IPS-18a (cell line): ENCODE measurements at regions not wholly inside any gene's neighbourhood (a gene's known extent, or its start where the extent isn't known, plus 50 kb on each side); places are given as distances from the start of the nearest gene placed in this dataset.
"Not testable (repeated sequence)": the region's sequence is repeated elsewhere in the genome, so short reads cannot be mapped to it uniquely, and the experiment has no call there.

Experiments used
- H3K27ac ChIP-seq: one replicate; pipeline ENCODE4 v1.5.1; 2013; ENCODE audit warnings: low read length
- H3K27me3 ChIP-seq: one replicate; pipeline ENCODE4 v1.6.1; 2013; ENCODE audit warnings: mild to moderate bottlenecking, low read length; ENCODE audit not compliant: control insufficient read depth, insufficient read depth
- H3K36me3 ChIP-seq: one replicate; pipeline ENCODE4 v1.6.1; 2013; ENCODE audit warnings: low read depth, low read length; ENCODE audit not compliant: control insufficient read depth
- H3K4me1 ChIP-seq: one replicate; pipeline ENCODE4 v1.6.1; 2013; ENCODE audit warnings: low read depth, low read length; ENCODE audit not compliant: control insufficient read depth
- H3K4me3 ChIP-seq: one replicate; pipeline ENCODE4 v1.5.1; 2013; ENCODE audit warnings: low read length
- H3K9ac ChIP-seq: one replicate; pipeline ENCODE4 v1.6.1; 2013; ENCODE audit warnings: mild to moderate bottlenecking, low read length, moderate library complexity
- H3K9me3 ChIP-seq: one replicate; pipeline ENCODE4 v1.6.1; 2013; ENCODE audit warnings: low read depth, low read length; ENCODE audit not compliant: control insufficient read depth

- H3K27ac ChIP-seq: no peak overlapping the region
- no peak overlapping the region for H3K4me3 ChIP-seq
- H3K9me3 ChIP-seq: no peaks in the 10 kb centered on the region
- H3K9ac ChIP-seq: no peak overlapping the region
- no peaks in the 10 kb centered on the region for H3K27me3 ChIP-seq
- H3K36me3 ChIP-seq: no peaks in the 10 kb centered on the region
- peaks cover 34% of the 10 kb centered on the region for H3K4me1 ChIP-seq
These were observed 94.4 kb upstream of the COL1A2 start for GRCh38 chr7:94300176-94300835.

GRCh38 chr7:94301024-94301586, 93.6 kb upstream of the COL1A2 start:
- Histone ChIP-seq H3K4me3 (peak overlapping the region; percentile 26), H3K36me3 (no peaks in the 10 kb centered on the region), H3K27me3 (no peaks in the 10 kb centered on the region), H3K9me3 (no peaks in the 10 kb centered on the region), H3K9ac (no peak overlapping the region), H3K4me1 (peaks cover 34% of the 10 kb centered on the region), H3K27ac (peak overlapping the region; percentile 38)

GRCh38 chr7:94303118-94303517, 91.6 kb upstream of the COL1A2 start:
- H3K27ac ChIP-seq: no peak overlapping the region
- H3K9me3 ChIP-seq: no peaks in the 10 kb centered on the region
- H3K4me1 ChIP-seq: peaks cover 34% of the 10 kb centered on the region
- H3K36me3 ChIP-seq: no peaks in the 10 kb centered on the region
- no peaks in the 10 kb centered on the region for H3K27me3 ChIP-seq
- no peak overlapping the region for H3K4me3 ChIP-seq
- H3K9ac ChIP-seq: no peak overlapping the region

- no peaks in the 10 kb centered on the region for H3K27me3 ChIP-seq
- no peak overlapping the region for H3K27ac ChIP-seq
- H3K36me3 ChIP-seq: no peaks in the 10 kb centered on the region
- H3K4me1 ChIP-seq: peaks cover 34% of the 10 kb centered on the region
- no peaks in the 10 kb centered on the region for H3K9me3 ChIP-seq
- H3K4me3 ChIP-seq: no peak overlapping the region
- no peak overlapping the region for H3K9ac ChIP-seq
These were observed 91.0 kb upstream of the COL1A2 start for GRCh38 chr7:94303695-94304094.

- H3K36me3 ChIP-seq: no peaks in the 10 kb centered on the region
- H3K27me3 ChIP-seq: no peaks in the 10 kb centered on the region
- H3K9me3 ChIP-seq: no peaks in the 10 kb centered on the region
- H3K4me1 ChIP-seq: peaks cover 34% of the 10 kb centered on the region
- no peak overlapping the region for H3K4me3 ChIP-seq
- no peak overlapping the region for H3K27ac ChIP-seq
- no peak overlapping the region for H3K9ac ChIP-seq
These were observed 89.8 kb upstream of the COL1A2 start for GRCh38 chr7:94304878-94305277.

- Histone ChIP-seq H3K27ac (no peak overlapping the region), H3K9ac (no peak overlapping the region), H3K4me1 (peaks cover 28% of the 10 kb centered on the region), H3K36me3 (no peaks in the 10 kb centered on the region), H3K9me3 (no peaks in the 10 kb centered on the region), H3K4me3 (no peak overlapping the region), H3K27me3 (no peaks in the 10 kb centered on the region)
These were observed 88.9 kb upstream of the COL1A2 start for GRCh38 chr7:94305836-94306235.

GRCh38 chr7:94307399-94308048, 87.2 kb upstream of the COL1A2 start:
- Histone ChIP-seq H3K4me1 (peaks cover 13% of the 10 kb centered on the region), H3K27ac (no peak overlapping the region), H3K9me3 (no peaks in the 10 kb centered on the region), H3K9ac (no peak overlapping the region), H3K36me3 (no peaks in the 10 kb centered on the region), H3K27me3 (no peaks in the 10 kb centered on the region), H3K4me3 (no peak overlapping the region)

GRCh38 chr7:94311515-94311914, 83.2 kb upstream of the COL1A2 start:
- no peaks in the 10 kb centered on the region for H3K9me3 ChIP-seq
- no peak overlapping the region for H3K4me3 ChIP-seq
- no peaks in the 10 kb centered on the region for H3K27me3 ChIP-seq
- no peaks in the 10 kb centered on the region for H3K36me3 ChIP-seq
- H3K27ac ChIP-seq: no peak overlapping the region
- no peak overlapping the region for H3K9ac ChIP-seq
- H3K4me1 ChIP-seq: no peaks in the 10 kb centered on the region

- H3K9me3 ChIP-seq: no peaks in the 10 kb centered on the region
- no peak overlapping the region for H3K27ac ChIP-seq
- H3K4me1 ChIP-seq: no peaks in the 10 kb centered on the region
- no peak overlapping the region for H3K4me3 ChIP-seq
- H3K9ac ChIP-seq: no peak overlapping the region
- no peaks in the 10 kb centered on the region for H3K36me3 ChIP-seq
- H3K27me3 ChIP-seq: no peaks in the 10 kb centered on the region
These were observed 80.8 kb upstream of the COL1A2 start for GRCh38 chr7:94313926-94314325.

- H3K9ac ChIP-seq: no peak overlapping the region
- H3K4me3 ChIP-seq: no peak overlapping the region
- H3K9me3 ChIP-seq: no peaks in the 10 kb centered on the region
- H3K27me3 ChIP-seq: no peaks in the 10 kb centered on the region
- H3K27ac ChIP-seq: no peak overlapping the region
- H3K4me1 ChIP-seq: no peaks in the 10 kb centered on the region
- H3K36me3 ChIP-seq: no peaks in the 10 kb centered on the region
These were observed 80.0 kb upstream of the COL1A2 start for GRCh38 chr7:94314413-94315410.

GRCh38 chr7:94321138-94321537, 73.6 kb upstream of the COL1A2 start:
- H3K27me3 ChIP-seq, H3K9ac ChIP-seq, H3K4me3 ChIP-seq, H3K27ac ChIP-seq, H3K9me3 ChIP-seq, H3K4me1 ChIP-seq, H3K36me3 ChIP-seq: not testable (repeated sequence)
